ENCODE measurements at regions not wholly inside any gene's neighbourhood (a gene's known extent, or its start where the extent isn't known, plus 50 kb on each side); places are given as distances from the start of the nearest gene placed in this dataset.

- TF ChIP-seq CTCF (IDR thresholded peaks at IDR 0.05; ENCODE audit: low read length): no peak
- TF ChIP-seq EZH2 (IDR thresholded peaks at IDR 0.05; ENCODE audit: borderline replicate concordance, low read length): no peak
These were observed 170.6 kb upstream of the GOLIM4 start for GRCh38 chr3:168266335-168266734.
